GM18867 (cell line): ENCODE measurements at regions not wholly inside any gene's neighbourhood (a gene's known extent, or its start where the extent isn't known, plus 50 kb on each side); places are given as distances from the start of the nearest gene placed in this dataset.
"Not testable (repeated sequence)": the region's sequence is repeated elsewhere in the genome, so short reads cannot be mapped to it uniquely, and the experiment has no call there.

Experiments used
- ATAC-seq: cut with Tn5 transposase; IDR thresholded peaks from one replicate; pipeline ENCODE4 v1.9.1; 2021; ENCODE audit warnings: mild to moderate bottlenecking, moderate library complexity; ENCODE audit not compliant: unreplicated experiment

GRCh38 chr7:51847461-51848134 is 531.0 kb upstream of the COBL start:
- no peak for ATAC-seq

GRCh38 chr7:51839130-51839529 is 522.5 kb upstream of the COBL start:
- ATAC-seq, result not testable (repeated sequence)

GRCh38 chr7:51827631-51828030 is 511.0 kb upstream of the COBL start:
- ATAC-seq, result no peak

- no peak for ATAC-seq
Measured at GRCh38 chr7:51824050-51824449, 507.4 kb upstream of the COBL start.

- no peak for ATAC-seq
Measured at GRCh38 chr7:51823437-51823836, 506.8 kb upstream of the COBL start.

GRCh38 chr7:51817694-51818225 is 501.2 kb upstream of the COBL start:
- no peak for ATAC-seq

- not testable (repeated sequence) for ATAC-seq
Measured at GRCh38 chr7:51805783-51806431, 489.3 kb upstream of the COBL start.

GRCh38 chr7:51802718-51803117 is 486.1 kb upstream of the COBL start:
- no peak for ATAC-seq

GRCh38 chr7:51797371-51797770 is 480.8 kb upstream of the COBL start:
- ATAC-seq, result no peak

GRCh38 chr7:51792796-51793195 is 476.2 kb upstream of the COBL start:
- no peak for ATAC-seq

- no peak for ATAC-seq
Measured at GRCh38 chr7:51789489-51789888, 472.9 kb upstream of the COBL start.

- no peak for ATAC-seq
Measured at GRCh38 chr7:51786284-51786683, 469.7 kb upstream of the COBL start.

- ATAC-seq, result no peak
Measured at GRCh38 chr7:51785876-51786275, 469.3 kb upstream of the COBL start.

GRCh38 chr7:51785171-51785570 is 468.6 kb upstream of the COBL start:
- ATAC-seq, result no peak

GRCh38 chr7:51783241-51783640 is 466.6 kb upstream of the COBL start:
- no peak for ATAC-seq

GRCh38 chr7:51778121-51778520 is 461.5 kb upstream of the COBL start:
- ATAC-seq, result no peak

GRCh38 chr7:51774178-51774577 is 457.6 kb upstream of the COBL start:
- ATAC-seq, result no peak

- ATAC-seq, result no peak
Measured at GRCh38 chr7:51772190-51772589, 455.6 kb upstream of the COBL start.

- no peak for ATAC-seq
Measured at GRCh38 chr7:51764976-51765375, 448.4 kb upstream of the COBL start.

- ATAC-seq, result no peak
Measured at GRCh38 chr7:51759985-51760384, 443.4 kb upstream of the COBL start.

GRCh38 chr7:51757960-51758359 is 441.4 kb upstream of the COBL start:
- ATAC-seq, result no peak

GRCh38 chr7:51732951-51733350 is 416.3 kb upstream of the COBL start:
- ATAC-seq, result no peak
